Fibroblast of skin of right quadriceps (primary cell): ENCODE measurements at regions not wholly inside any gene's neighbourhood (a gene's known extent, or its start where the extent isn't known, plus 50 kb on each side); places are given as distances from the start of the nearest gene placed in this dataset.
A peak's percentile ranks its signal among the peaks of the same experiment; 100 is the strongest.
"Not testable (repeated sequence)": the region's sequence is repeated elsewhere in the genome, so short reads cannot be mapped to it uniquely, and the experiment has no call there.

Experiments used
- DNase-seq: peaks from one replicate; pipeline ENCODE4 v3.0.0-alpha.2; 2013

- peak; percentile 35 for DNase-seq
Observed at GRCh38 chr12:8396225-8397071, 59.3 kb upstream of the CLEC6A start.

- not testable (repeated sequence) for DNase-seq
Observed at GRCh38 chr12:8397378-8397777, 58.4 kb upstream of the CLEC6A start.

GRCh38 chr12:8399496-8400034 lies 56.2 kb upstream of the CLEC6A start:
- DNase-seq, result not testable (repeated sequence)

- DNase-seq, result not testable (repeated sequence)
Observed at GRCh38 chr12:8403834-8404233, 51.9 kb upstream of the CLEC6A start.

- not testable (repeated sequence) for DNase-seq
Observed at GRCh38 chr12:8404341-8404740, 51.4 kb upstream of the CLEC6A start.
